ENCODE measurements at regions not wholly inside any gene's neighbourhood (a gene's known extent, or its start where the extent isn't known, plus 50 kb on each side); places are given as distances from the start of the nearest gene placed in this dataset.
A peak's percentile ranks its signal among the peaks of the same experiment; 100 is the strongest.

- DNase-seq = no peak
Measured at GRCh38 chr4:138964716-138965426, 50.7 kb upstream of the NOCT start.

GRCh38 chr4:138963412-138963811, 52.2 kb upstream of the NOCT start:
- DNase-seq = no peak

- DNase-seq = no peak
Measured at GRCh38 chr4:138961664-138962063, 53.9 kb upstream of the NOCT start.

- DNase-seq = no peak
Measured at GRCh38 chr4:138961129-138961528, 54.5 kb upstream of the NOCT start.

GRCh38 chr4:138960175-138960710, 55.3 kb upstream of the NOCT start:
- no peak for DNase-seq

- DNase-seq = no peak
Measured at GRCh38 chr4:138959097-138959815, 56.3 kb upstream of the NOCT start.

- no peak for DNase-seq
Measured at GRCh38 chr4:138958519-138958918, 57.1 kb upstream of the NOCT start.

GRCh38 chr4:138957302-138957701, 58.3 kb upstream of the NOCT start:
- no peak for DNase-seq

GRCh38 chr4:138954428-138954827, 61.2 kb upstream of the NOCT start:
- DNase-seq = no peak

- DNase-seq = no peak
Measured at GRCh38 chr4:138953961-138954371, 61.6 kb upstream of the NOCT start.

GRCh38 chr4:138952411-138952810, 63.2 kb upstream of the NOCT start:
- peak; percentile 2 for DNase-seq

GRCh38 chr4:138951764-138952163, 63.8 kb upstream of the NOCT start:
- DNase-seq = no peak

GRCh38 chr4:138949866-138950265, 65.7 kb upstream of the NOCT start:
- DNase-seq = no peak

- no peak for DNase-seq
Measured at GRCh38 chr4:138948918-138949317, 66.7 kb upstream of the NOCT start.

GRCh38 chr4:138946306-138946705, 69.3 kb upstream of the NOCT start:
- DNase-seq = no peak

- no peak for DNase-seq
Measured at GRCh38 chr4:138945840-138946239, 69.7 kb upstream of the NOCT start.

GRCh38 chr4:138945401-138945800, 70.2 kb upstream of the NOCT start:
- DNase-seq = no peak

- no peak for DNase-seq
Measured at GRCh38 chr4:138943893-138944292, 71.7 kb upstream of the NOCT start.

- no peak for DNase-seq
Measured at GRCh38 chr4:138941037-138941436, 74.5 kb upstream of the NOCT start.

- DNase-seq = no peak
Measured at GRCh38 chr4:138939960-138940359, 75.6 kb upstream of the NOCT start.

- DNase-seq = no peak
Measured at GRCh38 chr4:138938366-138938690, 77.3 kb upstream of the NOCT start.

GRCh38 chr4:138935135-138935807, 80.3 kb upstream of the NOCT start:
- DNase-seq = no peak

- no peak for DNase-seq
Measured at GRCh38 chr4:138927072-138927471, 88.5 kb upstream of the NOCT start.

- no peak for DNase-seq
Measured at GRCh38 chr4:138925495-138925894, 90.1 kb upstream of the NOCT start.

Measured in CD4-positive, alpha-beta T cell treated with Interleukin-17A for 4 hours (primary cell).